IPS-NIHi7 (cell line): ENCODE measurements at regions not wholly inside any gene's neighbourhood (a gene's known extent, or its start where the extent isn't known, plus 50 kb on each side); places are given as distances from the start of the nearest gene placed in this dataset.
A peak's percentile ranks its signal among the peaks of the same experiment; 100 is the strongest.

Source experiments
- DNase-seq: peaks from one replicate; pipeline ENCODE4 v3.0.0; 2012; ENCODE audit warnings: mixed read lengths; ENCODE audit errors: extremely low spot score

GRCh38 chr4:160217352-160217751 is 1114.5 kb downstream of the RAPGEF2 start:
- DNase-seq, result no peak

GRCh38 chr4:160224049-160224448 is 1121.2 kb downstream of the RAPGEF2 start:
- no peak for DNase-seq

- DNase-seq, result no peak
These were observed 1130.3 kb downstream of the RAPGEF2 start for GRCh38 chr4:160233141-160233540.

GRCh38 chr4:160235285-160235684 is 1132.4 kb downstream of the RAPGEF2 start:
- no peak for DNase-seq

GRCh38 chr4:160235771-160236170 is 1132.9 kb downstream of the RAPGEF2 start:
- DNase-seq, result no peak

- no peak for DNase-seq
These were observed 1135.9 kb downstream of the RAPGEF2 start for GRCh38 chr4:160238790-160239189.

- DNase-seq, result no peak
These were observed 1144.3 kb downstream of the RAPGEF2 start for GRCh38 chr4:160247091-160247656.

- no peak for DNase-seq
These were observed 1148.8 kb downstream of the RAPGEF2 start for GRCh38 chr4:160251522-160252170.

- DNase-seq, result no peak
These were observed 1154.4 kb downstream of the RAPGEF2 start for GRCh38 chr4:160257318-160257717.

GRCh38 chr4:160265014-160265413 is 1162.1 kb downstream of the RAPGEF2 start:
- no peak for DNase-seq

GRCh38 chr4:160265836-160266235 is 1163.0 kb downstream of the RAPGEF2 start:
- no peak for DNase-seq

GRCh38 chr4:160276785-160277325 is 1174.0 kb downstream of the RAPGEF2 start:
- DNase-seq, result no peak

- DNase-seq, result no peak
These were observed 1180.2 kb downstream of the RAPGEF2 start for GRCh38 chr4:160283081-160283480.

GRCh38 chr4:160284516-160284915 is 1181.6 kb downstream of the RAPGEF2 start:
- DNase-seq, result no peak

GRCh38 chr4:160286051-160286450 is 1183.2 kb downstream of the RAPGEF2 start:
- no peak for DNase-seq

GRCh38 chr4:160296476-160296875 is 1193.6 kb downstream of the RAPGEF2 start:
- no peak for DNase-seq

- DNase-seq, result no peak
These were observed 1196.3 kb downstream of the RAPGEF2 start for GRCh38 chr4:160299177-160299576.

GRCh38 chr4:160299608-160300007 is 1196.7 kb downstream of the RAPGEF2 start:
- no peak for DNase-seq

- no peak for DNase-seq
These were observed 1213.2 kb downstream of the RAPGEF2 start for GRCh38 chr4:160316036-160316435.

GRCh38 chr4:160318567-160319220 is 1215.8 kb downstream of the RAPGEF2 start:
- DNase-seq, result no peak

GRCh38 chr4:160319221-160319867 is 1216.5 kb downstream of the RAPGEF2 start:
- DNase-seq, result peak; percentile 23

- no peak for DNase-seq
These were observed 1217.0 kb downstream of the RAPGEF2 start for GRCh38 chr4:160319868-160320260.
